Upper lobe of right lung (tissue), 1 donor: ENCODE measurements at regions not wholly inside any gene's neighbourhood (a gene's known extent, or its start where the extent isn't known, plus 50 kb on each side); places are given as distances from the start of the nearest gene placed in this dataset.

Experiments used
- ATAC-seq: fragments of 200-7000 bp; cut with Tn5 transposase; one replicate; pipeline ENCODE4 v1.9.1; 2020; ENCODE audit warnings: mild to moderate bottlenecking, moderate library complexity
- DNase-seq: peaks from one replicate; pipeline ENCODE4 v3.0.0-alpha.2; 2020
- H3K27ac ChIP-seq: fragments of 200-600 bp; one replicate; pipeline ENCODE4 v1.8.0; 2022
- H3K27me3 ChIP-seq: fragments of 200-600 bp; one replicate; pipeline ENCODE4 v1.8.0; 2022; ENCODE audit warnings: mild to moderate bottlenecking
- H3K36me3 ChIP-seq: fragments of 200-600 bp; one replicate; pipeline ENCODE4 v1.8.0; 2022
- H3K4me1 ChIP-seq: fragments of 200-600 bp; one replicate; pipeline ENCODE4 v1.8.0; 2022
- H3K4me3 ChIP-seq: fragments of 200-600 bp; one replicate; pipeline ENCODE4 v1.8.0; 2022; ENCODE audit warnings: mild to moderate bottlenecking
- H3K9me3 ChIP-seq: fragments of 200-600 bp; one replicate; pipeline ENCODE4 v1.8.0; 2022
- intact Hi-C: fragments of 100-400 bp; cut with DNase I; formaldehyde crosslinking; loops from one replicate; pipeline ENCODE4 v1.11.0; 2022
- TF ChIP-seq, protein P1 (sequence below): fragments of 200-600 bp; IDR thresholded peaks from one replicate; pipeline ENCODE4 v1.8.0; 2022; ENCODE audit warnings: antibody characterized with exemption
- donor health status: DM: no; HTN: yes; CAD: no; lungs with severe emphysema.

DNA sequence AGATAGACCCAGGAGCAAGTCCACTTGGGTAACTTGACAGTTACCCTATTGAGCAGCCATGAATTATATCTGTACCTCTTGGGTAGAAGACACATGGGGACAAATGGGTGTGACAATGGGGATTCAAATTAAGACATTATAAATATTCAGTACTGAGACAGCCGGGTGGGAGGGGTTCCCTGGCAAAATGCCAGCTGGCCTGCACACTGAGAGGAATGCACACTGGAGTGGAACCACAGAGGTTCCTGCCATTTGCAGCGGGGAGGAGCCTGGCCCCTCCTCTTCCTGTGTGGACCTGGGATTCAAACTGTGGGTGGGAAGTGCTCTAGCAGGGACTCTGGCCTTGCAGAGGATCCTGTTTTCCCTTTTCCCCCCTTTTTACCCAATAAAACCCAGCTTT is 118.7 kb upstream of the CDKN3 start:
- TF ChIP-seq, protein P1, sequence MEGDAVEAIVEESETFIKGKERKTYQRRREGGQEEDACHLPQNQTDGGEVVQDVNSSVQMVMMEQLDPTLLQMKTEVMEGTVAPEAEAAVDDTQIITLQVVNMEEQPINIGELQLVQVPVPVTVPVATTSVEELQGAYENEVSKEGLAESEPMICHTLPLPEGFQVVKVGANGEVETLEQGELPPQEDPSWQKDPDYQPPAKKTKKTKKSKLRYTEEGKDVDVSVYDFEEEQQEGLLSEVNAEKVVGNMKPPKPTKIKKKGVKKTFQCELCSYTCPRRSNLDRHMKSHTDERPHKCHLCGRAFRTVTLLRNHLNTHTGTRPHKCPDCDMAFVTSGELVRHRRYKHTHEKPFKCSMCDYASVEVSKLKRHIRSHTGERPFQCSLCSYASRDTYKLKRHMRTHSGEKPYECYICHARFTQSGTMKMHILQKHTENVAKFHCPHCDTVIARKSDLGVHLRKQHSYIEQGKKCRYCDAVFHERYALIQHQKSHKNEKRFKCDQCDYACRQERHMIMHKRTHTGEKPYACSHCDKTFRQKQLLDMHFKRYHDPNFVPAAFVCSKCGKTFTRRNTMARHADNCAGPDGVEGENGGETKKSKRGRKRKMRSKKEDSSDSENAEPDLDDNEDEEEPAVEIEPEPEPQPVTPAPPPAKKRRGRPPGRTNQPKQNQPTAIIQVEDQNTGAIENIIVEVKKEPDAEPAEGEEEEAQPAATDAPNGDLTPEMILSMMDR: no peak
- Histone ChIP-seq H3K4me3 (no peak overlapping the region), H3K9me3 (no peaks in the 10 kb centered on the region), H3K36me3 (no peaks in the 10 kb centered on the region), H3K27me3 (no peaks in the 10 kb centered on the region), H3K27ac (no peak overlapping the region), H3K4me1 (no peaks in the 10 kb centered on the region)
- DNase-seq (no peak), ATAC-seq (no peak)
- intact Hi-C loops: no loop called here

DNA sequence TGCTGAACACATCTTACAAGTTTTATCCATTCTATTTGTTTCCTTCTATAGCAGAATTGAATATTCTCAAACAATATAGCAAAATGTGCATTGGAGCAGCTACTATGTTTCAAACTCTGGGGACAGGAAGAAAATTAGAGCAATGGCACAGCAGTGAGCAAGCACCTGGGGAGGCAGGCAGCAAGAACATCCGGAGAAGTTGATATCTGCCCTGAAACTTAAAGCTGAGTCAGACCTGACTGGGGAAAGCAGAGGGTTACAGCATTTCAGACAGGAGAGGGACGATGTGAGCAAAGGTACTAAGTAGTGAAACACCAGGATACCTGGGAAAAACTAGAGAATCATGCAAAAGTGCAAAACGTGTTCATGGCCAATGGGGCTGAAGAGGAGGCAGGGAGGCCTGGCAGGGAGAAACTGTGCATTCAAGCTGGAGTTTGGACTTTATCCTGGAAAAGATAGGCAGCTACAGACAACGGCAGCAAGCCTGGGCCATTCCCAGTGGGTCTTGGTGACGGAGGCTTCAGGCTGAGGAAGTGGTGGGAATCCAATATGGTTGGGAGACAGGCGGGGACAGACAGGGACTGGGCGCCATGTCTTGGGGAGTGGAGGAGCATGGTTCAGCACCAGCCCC is 118.0 kb upstream of the CDKN3 start:
- intact Hi-C loops: no loop called here
- Histone ChIP-seq H3K36me3 (no peaks in the 10 kb centered on the region), H3K4me3 (no peak overlapping the region), H3K27me3 (no peaks in the 10 kb centered on the region), H3K9me3 (no peaks in the 10 kb centered on the region), H3K4me1 (no peaks in the 10 kb centered on the region), H3K27ac (no peak overlapping the region)
- TF ChIP-seq, protein P1: no peak
- no peak for ATAC-seq
- no peak for DNase-seq

DNA sequence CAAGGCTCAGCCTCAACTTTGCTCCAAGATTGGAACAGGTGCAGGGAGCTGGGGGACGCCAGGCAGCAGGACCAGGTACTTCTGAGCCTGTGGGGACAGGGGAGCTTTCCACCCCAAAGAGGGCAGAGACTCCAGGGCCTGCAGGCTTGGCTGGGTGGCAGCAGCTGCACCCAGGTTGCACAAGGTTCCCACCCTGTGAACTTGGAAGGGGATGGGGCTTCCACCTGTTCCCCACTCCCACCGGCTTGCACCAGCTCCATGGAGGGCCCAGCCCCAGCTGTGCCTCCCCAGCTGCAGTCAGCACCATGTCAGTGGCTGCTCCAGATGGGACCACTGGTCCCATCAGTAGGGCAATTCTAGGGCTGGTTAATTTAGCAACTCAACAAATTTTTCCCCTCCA is 114.0 kb upstream of the CDKN3 start:
- H3K36me3 ChIP-seq: no peaks in the 10 kb centered on the region
- ATAC-seq (peak; percentile 16), DNase-seq (no peak)
- TF ChIP-seq, protein P1: no peak
- intact Hi-C loops: no loop called here
- H3K9me3 ChIP-seq: no peaks in the 10 kb centered on the region
- no peaks in the 10 kb centered on the region for H3K4me1 ChIP-seq
- no peak overlapping the region for H3K4me3 ChIP-seq
- H3K27me3 ChIP-seq: no peaks in the 10 kb centered on the region
- H3K27ac ChIP-seq: no peak overlapping the region

DNA sequence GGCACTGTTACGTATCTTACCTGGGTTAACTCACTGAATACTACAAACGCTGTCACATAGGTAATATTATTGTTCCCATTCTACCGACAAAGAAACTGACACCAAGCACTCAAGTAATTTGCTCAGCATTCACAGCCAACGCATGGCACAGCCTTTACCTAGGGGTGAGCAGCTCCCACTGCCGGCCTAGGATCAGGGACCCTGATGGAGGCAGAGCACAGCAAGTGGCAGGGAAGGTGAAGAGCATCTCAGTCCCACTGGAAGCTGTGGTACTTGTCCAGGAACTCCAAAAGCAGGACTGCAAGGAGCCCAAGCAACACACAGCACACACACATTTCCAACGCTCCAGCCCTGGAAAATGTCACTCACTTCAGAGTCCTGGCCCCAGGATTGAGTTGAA is 111.8 kb upstream of the CDKN3 start:
- no peak overlapping the region for H3K27ac ChIP-seq
- ATAC-seq (no peak), DNase-seq (no peak)
- TF ChIP-seq, protein P1: no peak
- H3K27me3 ChIP-seq: no peaks in the 10 kb centered on the region
- intact Hi-C loops: no loop called here
- no peak overlapping the region for H3K4me3 ChIP-seq
- no peaks in the 10 kb centered on the region for H3K36me3 ChIP-seq
- H3K9me3 ChIP-seq: no peaks in the 10 kb centered on the region
- H3K4me1 ChIP-seq: no peaks in the 10 kb centered on the region

DNA sequence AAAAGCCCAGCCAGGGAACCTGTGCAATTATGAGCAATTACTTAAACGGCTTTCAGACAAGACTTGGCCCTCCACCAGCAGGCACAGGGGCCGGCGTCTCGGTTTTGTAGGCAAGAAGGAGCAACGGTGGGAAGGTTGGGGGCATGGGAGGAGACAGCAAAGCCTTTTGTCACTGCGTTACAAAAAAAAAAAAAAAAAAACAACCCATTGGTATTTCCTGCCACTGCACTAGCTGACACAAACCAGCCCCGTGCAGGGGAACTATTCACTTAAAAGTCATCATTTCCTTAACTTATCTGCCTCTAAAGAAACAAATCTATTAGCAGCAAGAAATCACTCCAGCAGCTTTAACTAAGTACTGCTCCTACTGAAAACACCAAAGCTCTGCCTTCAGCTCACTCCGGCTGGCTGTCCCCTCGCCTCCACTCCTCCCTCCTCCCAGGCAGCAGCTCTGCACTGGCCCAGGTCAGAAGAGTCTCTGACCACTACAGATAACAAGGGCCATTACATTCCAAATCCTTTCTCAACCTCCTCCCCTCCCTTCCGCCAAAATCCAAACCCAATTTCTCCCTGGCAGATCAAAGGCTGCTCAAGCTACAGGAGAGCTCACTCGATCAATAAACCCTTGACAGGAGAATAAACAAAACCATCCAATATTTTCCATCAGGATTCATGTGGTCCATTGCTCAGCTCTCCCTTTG is 105.2 kb upstream of the CDKN3 start:
- TF ChIP-seq, protein P1: no peak
- H3K27ac ChIP-seq: no peak overlapping the region

More for the DNA sequence above, 105.2 kb upstream of the CDKN3 start:
- no peaks in the 10 kb centered on the region for H3K27me3 ChIP-seq
- H3K36me3 ChIP-seq: no peaks in the 10 kb centered on the region
- H3K4me3 ChIP-seq: no peak overlapping the region
- H3K9me3 ChIP-seq: no peaks in the 10 kb centered on the region
- intact Hi-C loops: no loop called here
- no peak for DNase-seq
- ATAC-seq: peak; percentile 49
- no peaks in the 10 kb centered on the region for H3K4me1 ChIP-seq
